GM19043 (cell line): ENCODE measurements at regions not wholly inside any gene's neighbourhood (a gene's known extent, or its start where the extent isn't known, plus 50 kb on each side); places are given as distances from the start of the nearest gene placed in this dataset.
"Not testable (repeated sequence)": the region's sequence is repeated elsewhere in the genome, so short reads cannot be mapped to it uniquely, and the experiment has no call there.

Experiments used
- ATAC-seq: cut with Tn5 transposase; IDR thresholded peaks from one replicate; pipeline ENCODE4 v1.9.1; 2021; ENCODE audit warnings: low read depth; ENCODE audit not compliant: unreplicated experiment

DNA sequence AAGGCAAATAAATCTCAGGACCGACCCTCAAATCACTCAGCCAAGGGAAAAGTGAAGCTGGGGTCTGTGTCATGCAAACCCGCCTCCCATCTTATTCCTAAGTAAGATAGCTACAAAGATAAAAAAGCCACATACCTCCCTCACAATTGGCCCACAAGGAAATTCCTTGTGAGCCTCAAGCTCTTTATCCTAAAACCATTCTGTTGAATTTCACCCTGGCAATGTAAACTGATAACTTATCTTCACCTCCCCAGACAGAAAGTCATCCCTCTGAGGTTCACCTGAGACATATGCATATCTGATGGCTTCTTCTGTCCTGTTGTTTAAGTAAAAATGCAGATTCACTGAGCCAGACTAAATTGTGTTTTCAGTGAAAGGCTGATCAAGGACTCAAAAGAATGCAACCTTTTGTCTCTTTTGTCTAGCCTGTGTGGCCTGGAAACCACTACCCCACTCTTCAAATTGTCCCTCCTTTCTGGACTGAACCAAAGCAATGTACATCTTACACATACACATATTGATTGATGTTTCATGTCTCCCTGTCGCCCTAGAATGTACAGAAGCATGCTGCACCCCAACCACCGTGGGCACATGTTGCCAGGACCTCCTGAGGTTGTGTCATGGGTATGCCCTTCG is 91.3 kb downstream of the MFAP3L start:
- ATAC-seq = no peak

DNA sequence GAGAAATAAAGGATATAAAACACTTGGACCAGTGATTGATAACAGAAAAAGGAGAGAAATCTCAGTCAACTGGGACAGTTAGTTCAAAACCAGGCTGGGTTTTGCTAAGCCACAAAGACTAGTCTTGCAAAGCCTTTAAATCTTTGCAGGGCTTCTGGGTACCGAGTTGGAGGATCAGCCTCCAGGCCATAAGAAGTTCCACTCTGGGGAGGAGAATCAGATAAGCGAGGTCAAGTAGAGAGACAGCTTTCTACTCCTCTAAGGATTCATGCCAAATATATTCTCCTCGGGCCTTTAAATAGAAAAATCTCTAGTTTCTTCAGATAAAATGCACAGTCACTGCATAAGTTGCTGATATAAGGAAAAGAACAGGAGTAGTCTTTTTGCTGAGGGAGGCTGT is 92.7 kb downstream of the MFAP3L start:
- no peak for ATAC-seq

DNA sequence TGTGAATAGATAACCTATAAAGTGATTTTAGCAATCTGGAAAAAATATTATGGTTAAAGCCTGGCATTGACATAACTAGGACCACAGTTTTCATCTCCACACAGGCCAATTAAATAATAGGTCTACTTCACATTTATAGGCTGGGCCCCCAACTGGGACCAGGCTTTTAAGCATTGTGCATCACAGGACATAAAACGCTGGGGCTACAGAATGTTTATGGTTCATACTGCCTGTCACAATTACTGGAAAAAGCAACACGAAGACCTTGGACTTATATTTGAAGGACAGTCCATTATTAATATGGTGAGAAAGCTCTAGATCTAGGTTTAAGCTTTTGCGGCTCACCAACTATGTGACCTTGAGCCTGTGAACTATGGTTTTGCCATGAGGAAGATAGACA is 94.2 kb downstream of the MFAP3L start:
- no peak for ATAC-seq

DNA sequence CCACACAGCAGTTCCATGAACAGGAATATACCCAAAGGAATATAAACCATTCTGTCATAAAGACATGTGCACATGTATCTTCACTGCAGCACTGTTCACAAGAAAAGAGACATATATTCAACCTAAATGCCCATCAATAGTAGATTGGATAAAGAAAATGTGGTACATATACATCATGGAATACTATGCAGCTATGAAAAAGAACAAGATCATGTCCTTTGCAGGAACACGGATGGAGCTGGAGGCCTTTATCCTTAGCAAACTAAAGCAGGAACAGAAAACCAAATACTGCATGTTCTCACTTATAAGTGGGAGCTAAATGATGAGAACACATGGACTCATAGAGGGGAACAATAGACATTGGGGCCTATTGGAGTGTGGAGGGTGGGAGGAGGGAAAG is 95.4 kb downstream of the MFAP3L start:
- ATAC-seq = not testable (repeated sequence)

DNA sequence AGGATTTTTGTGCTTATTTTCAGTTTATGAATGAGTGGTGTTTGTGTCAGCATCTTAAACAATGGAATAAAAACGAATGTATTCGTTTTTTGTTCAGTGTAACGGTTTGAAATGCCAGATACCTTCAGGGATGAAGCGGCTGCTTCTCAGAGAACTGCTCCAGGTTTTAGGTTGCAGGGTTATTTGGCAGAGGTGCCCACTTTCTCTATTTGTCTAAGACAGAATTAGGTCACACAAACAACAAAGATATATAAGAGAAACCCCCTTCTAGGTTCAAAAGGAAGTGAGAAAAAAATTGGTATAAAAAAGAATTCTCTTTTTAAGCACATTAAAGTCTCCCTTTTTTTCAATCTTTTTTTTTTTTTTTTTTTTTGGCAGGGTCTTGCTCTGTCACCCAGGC is 98.9 kb downstream of the MFAP3L start:
- ATAC-seq = no peak

DNA sequence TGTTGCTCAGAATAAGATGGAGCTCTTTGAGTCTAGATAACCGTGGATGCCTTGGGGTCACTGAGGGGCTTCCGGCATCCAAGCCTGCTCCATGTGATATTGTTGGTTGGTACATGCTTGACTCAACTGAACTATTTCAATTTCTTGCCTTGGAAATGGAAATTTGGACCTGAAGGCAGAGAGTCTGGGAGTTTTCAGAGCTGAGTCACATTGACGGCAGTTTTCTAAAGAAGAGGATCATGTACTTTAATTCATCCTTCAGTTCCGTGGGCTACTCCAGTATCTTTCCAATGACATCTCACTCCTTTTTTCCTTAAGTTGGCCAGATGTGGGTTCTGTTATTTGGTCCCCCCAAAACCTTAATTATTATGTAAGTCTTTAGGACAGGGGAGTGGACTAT is 100.5 kb downstream of the MFAP3L start:
- no peak for ATAC-seq

DNA sequence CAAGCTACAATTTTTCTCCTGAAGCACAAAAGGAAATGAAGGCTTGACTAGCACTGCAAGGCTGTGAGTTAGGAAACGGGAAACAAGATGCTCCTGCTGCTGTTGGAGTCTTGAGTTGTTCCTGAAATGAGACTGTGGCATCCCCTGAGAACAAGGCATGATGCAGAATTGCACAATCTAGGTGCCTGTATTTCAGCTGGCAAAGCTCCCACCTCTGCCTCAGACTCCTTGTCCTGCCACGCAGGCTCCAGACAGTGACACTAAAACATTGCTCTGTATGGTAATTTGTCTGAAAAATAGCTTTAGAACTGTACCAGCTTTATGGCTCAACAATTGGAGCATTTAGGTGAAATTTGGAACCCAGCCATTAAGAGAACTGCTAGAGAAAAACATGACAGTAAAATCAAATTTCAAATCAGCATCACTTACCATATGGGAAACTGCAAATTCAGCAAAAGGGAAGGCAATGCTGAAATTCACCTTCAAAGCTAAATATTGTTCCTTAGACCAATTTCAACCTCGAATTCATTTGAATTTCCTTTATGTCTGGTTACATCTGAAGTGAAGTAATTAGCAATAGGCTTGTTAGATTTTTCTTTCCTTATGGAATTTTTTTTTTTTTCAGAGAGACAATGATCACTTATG is 103.4 kb downstream of the MFAP3L start:
- no peak for ATAC-seq

DNA sequence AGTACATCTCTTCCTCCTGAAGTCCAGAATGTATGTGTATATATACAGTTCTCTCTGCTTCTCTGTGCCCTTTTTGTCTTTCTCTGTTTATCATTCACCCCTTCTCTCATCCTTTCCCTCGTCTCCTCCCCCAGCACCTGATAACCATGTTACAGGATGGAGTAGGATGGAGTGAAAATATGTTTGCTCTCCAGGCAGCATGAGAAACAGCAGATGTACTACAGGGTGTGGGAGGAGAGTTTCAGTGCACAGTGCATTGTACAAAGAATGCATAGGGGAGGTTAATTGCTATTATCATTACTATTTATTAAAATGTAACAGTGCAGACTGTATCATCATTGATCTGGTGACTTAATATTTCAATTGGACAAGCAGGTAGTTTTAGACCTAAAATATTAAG is 104.5 kb downstream of the MFAP3L start:
- no peak for ATAC-seq

DNA sequence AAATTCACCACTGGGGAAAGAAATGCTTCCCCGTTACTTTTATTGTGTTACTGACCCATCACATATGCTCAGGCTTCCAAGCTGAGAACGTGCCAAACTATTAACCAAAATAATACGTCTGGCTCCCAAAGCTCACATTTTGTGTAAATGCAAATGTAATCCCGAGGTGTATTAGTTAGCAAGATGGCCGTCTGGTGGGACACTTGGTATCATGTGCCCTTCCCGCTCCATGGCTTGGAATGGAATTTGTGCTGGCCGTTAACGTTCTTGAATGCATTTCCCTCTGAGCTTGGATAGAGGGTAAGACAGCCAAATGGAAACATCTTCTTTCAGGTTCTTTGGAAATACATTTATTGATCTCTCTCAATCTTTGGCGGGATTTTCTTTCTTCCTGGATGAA is 105.0 kb downstream of the MFAP3L start:
- ATAC-seq = no peak

DNA sequence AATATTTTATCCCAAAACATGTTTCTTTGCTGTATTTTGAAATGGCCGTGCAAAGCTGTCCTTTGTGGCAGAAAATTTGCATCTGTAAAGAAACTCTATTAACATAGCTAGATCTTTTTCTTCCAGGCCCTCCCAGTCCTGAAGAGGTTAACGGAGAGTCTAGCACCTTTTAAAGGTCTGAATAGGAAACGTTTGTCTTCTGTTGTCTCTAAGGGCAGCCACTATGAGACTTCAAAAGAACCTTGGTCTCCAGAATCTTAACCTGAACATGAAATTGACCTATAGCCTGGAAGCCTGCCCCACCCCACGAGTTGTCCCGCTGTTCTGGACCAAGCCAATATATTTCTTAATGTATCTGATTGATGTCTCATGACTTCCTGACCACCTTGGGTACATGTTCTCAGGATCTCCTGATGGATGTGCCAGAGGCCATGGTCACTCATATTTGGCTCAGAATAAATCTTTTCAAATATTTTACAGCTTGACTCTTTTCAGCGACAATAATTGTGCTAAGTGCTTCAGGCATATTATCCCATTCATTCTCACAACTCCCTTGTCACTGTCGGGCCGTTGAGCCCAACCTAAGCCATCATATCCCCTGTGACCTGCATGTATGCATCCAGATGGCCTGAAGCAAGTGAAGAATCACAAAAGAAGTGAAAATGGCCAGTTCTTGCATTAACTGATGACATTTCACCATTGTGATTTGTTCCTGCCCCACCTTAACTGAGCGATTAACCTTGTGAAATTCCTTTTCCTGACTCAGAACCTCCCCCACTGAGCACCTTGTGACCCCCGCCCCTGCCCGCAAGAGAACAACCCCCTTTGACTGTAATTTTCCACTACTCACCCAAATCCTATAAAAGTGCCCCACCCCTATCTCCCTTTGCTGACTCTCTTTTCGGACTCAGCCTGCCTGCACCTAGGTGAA is 106.7 kb downstream of the MFAP3L start:
- ATAC-seq = not testable (repeated sequence)

DNA sequence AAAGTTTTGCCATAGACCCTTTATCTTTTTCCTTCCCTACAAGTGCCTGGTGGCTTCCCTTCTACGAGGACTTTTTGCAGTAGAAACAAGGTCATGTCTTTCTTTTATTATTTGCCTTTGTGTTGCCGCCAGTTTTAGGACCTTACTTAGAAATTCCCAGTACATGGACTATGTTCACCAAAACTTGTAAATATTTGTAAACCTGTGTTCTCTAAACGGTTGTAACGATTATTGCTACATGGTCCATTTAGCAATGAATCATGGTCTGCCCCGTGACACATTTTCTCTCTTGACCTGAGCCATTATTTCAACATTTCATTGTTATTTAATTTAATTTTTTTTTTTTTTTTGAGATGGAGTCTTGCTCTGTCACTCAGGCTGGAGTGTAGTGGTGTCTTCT is 110.7 kb downstream of the MFAP3L start:
- no peak for ATAC-seq

DNA sequence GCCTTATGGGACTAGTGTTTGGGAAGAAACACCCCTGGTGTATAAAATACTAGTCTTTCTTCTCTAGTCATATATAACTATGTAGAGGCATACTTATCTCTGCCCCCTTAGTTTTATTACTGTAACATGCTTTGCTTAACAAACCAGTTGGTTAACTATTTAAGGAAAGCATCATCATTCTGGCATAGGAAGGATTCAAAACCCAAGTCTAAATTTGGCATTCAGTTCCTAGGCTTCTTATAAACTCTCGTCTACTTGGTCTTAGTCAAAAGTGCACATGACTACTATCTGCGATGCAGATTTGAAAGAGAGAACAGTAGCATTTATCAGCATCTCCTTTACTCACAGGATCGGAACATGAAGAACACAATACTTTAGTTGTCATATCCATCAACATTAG is 111.3 kb downstream of the MFAP3L start:
- no peak for ATAC-seq

DNA sequence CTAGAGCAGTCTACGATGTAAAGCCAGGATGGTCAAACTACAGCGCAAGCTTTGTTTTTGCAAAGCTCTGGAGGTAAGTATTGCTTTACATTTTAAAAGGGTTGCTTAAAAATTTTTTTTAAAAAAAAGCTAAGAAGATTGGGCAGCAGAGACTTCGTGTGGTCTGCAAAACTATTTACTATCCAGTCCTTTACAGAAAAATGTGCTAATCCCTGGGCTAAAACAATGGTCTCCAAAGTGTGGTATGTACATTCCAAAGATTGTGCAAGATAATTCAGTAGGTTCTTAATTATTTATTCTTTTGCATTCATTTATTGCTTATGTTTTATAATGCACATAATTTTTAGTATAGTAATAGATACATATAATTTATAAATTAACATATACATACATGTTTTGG is 113.2 kb downstream of the MFAP3L start:
- ATAC-seq = no peak

DNA sequence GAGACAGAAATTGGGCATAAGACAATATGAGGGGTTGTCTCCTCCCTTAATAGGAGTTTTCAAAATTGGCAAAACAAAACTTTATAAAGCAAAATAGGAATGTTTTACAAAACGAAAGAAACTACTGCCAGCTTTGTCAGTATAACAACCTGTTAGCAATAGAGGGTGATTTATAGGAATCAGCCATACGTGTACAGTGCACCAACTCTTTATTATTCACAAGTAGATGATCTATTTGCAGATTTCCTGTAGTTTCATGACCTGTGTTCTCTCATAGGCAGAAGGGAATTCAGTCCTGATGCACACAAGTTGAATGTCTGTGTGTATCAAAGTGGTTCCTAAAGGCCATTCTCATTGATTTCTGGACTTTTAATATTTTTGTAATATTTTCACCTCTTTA is 116.3 kb downstream of the MFAP3L start:
- no peak for ATAC-seq

DNA sequence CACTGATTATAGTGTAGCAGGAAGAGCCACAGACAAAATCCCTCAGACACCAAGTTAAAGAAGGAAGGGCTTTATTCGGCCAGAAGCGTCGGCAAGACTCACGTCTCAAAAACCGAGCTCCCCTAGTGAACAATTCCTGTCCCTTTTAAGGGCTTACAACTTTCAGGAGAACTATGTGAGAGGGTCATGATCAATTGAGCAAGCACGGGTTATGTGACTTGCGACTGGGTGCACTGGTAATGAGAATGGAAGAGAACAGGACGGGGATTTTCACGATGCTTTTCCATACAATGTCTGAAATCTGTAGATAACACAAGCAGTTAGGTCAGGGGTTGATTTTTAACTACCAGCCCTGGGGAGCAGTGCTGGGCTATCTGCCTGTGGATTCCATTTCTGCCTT is 116.7 kb downstream of the MFAP3L start:
- ATAC-seq = no peak

DNA sequence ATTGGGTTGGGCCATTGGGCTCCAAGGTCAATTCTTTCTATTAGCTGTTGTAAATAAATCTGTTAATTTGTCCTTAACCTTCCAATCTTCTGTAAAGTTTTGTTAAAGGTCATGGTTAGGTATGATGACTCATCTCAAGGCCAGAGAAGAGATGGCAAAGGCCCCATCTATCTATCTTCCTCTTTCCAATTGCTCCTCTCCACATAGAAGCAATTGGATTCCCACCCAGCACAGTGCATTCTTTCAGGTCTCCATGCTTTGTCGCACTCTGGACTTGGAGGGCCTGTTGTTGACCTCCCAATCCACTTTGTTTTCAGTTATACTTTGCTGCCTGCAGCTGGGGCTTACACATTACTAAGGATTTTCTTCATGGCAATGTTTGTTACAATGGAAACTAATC is 118.5 kb downstream of the MFAP3L start:
- no peak for ATAC-seq

DNA sequence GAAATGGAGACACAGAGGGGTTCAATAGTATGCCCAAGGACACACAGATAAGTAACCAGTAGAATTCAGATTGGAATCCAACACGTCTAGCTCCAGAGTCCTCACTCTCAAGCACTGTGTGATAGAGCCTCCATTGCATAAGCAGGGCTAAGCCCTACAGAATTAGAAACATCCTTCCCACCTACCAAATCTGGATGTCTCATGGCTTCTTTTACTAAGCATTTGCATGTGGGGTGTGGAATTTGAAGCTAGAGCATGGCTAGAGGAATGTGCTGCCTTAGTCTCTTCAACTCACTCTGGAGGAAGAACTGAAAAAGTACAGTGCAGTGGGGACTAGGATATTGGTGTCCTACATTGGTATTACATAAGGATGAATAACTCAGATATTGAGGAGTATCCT is 119.4 kb downstream of the MFAP3L start:
- ATAC-seq = no peak

DNA sequence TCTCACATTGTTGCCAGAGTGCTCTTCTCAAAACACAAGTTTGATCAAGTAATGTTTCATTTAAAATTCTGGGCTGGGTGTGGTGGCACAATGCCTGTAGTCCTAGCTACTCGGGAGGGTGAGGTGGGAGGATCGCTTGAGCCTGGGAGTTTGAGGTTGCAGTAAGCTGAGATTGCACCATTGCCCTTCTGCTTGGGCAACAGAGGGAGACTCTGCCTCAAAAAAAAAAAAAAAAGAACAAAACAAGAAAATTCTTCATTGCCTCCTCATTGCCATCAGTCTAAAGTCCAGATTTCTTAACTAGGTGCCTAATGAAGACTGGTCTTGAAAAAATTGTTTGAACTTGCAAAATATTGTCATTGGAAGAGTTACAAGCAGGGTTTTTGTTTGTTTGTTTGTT is 120.1 kb downstream of the MFAP3L start:
- no peak for ATAC-seq

DNA sequence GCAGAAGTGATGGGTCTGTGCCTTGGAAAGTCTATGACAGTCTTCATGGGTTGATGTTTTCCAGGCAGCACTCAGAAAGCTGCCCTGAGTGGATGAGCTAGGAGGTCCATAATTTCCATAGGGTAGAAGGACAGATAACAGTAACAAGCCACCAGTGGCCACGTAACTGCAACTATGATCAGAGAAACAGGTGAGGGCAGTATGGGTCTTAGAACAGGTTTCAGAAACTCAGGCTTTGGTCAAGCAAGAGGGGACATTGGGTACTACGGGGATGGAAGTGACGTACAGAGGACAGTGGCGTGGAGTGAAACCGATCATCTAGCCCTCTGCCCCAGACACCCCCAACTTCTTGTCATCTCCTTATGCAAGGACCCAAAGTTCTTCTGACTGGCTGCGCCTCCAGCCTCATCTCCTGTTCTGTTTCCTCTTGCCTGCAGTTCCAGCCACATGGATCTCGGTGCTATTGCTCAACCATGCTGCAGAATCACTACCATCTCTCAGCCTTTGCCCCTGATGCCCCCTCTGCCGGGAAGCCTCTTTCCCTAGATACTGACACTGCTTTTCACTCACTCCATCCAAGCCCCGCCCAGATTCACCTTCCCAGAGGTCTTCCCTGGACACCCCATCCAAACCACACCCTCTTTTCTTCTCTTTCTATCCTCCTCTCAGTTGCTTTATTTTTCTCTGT is 123.4 kb downstream of the MFAP3L start:
- ATAC-seq = no peak

DNA sequence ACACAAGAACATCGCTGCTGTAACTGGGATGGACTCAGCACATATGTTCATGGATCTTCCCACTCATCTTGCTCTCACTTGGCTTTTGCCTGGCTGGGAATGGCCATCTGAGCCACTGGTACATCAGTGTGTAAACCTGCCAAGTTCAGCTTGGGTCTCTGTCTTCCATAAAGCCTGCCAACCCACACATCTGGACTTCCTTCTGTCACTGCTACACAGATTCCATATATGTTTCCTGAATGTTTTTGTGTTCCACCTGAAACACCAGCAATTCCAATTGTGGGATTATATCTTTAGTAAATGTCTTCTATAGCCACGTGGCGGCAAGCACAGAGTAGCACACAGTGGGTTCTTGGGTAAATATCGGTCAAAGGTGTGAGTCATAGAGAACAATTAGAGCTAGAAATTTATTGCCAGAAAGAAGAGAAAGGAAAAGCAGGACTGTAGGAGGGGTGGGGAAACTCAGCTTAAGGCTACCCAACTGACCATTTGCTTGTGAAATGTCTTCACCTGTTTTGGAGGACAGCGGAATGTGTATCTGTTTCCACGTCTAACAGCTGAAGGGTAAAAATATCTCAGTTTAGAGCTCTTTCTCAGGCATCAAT is 125.9 kb downstream of the MFAP3L start:
- ATAC-seq = no peak

DNA sequence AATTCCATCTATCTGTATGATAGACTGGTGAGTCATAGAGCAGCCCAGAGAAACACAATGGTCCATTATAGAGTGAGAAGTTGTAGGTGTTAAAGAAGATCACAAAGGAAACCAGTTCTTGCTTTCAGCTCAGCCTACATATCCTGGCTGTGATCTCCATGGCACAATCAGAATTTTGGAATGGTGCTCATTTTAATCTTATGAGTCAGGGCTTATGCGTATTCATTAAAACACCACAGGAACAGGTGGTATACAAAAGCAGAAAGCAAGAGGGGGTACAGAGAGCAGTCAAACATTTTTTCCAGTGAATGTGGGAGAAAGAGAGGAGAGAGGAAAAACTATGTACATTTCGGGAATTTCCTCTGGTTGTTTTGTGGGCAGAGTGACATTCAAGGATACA is 126.9 kb downstream of the MFAP3L start:
- ATAC-seq = no peak
